Sigmoid colon (tissue), 6 donors: ENCODE measurements at regions not wholly inside any gene's neighbourhood (a gene's known extent, or its start where the extent isn't known, plus 50 kb on each side); places are given as distances from the start of the nearest gene placed in this dataset.

Experiments used
- DNase-seq: peaks from one replicate; pipeline ENCODE4 v3.0.0-alpha.2; 2019
- H3K27ac ChIP-seq, 4 donors: fragments of 200-600 bp; sonication (generic); one replicate each; pipeline ENCODE4 v1.5.1; 2016 to 2019; ENCODE audit warnings: mild to moderate bottlenecking in 1 of 4
- H3K27me3 ChIP-seq, 3 donors: fragments of 200-600 bp; sonication (generic); one replicate each; pipeline ENCODE4 v1.5.1; 2019; ENCODE audit warnings: mild to moderate bottlenecking in 1 of 3
- H3K36me3 ChIP-seq, 4 donors: fragments of 200-600 bp; sonication (generic); one replicate each; pipeline ENCODE4 v1.5.1; 2016 to 2019
- H3K4me1 ChIP-seq, 4 donors: fragments of 200-600 bp; sonication (generic); one replicate each; pipeline ENCODE4 v1.5.1; 2017 to 2019
- H3K4me3 ChIP-seq, 4 donors: fragments of 200-600 bp; sonication (generic); one replicate each; pipeline ENCODE4 v1.5.1; 2017 to 2019; ENCODE audit warnings: mild to moderate bottlenecking in 2 of 4, moderate library complexity in 1 of 4
- H3K9me3 ChIP-seq, 4 donors: fragments of 200-600 bp in 3 of 4; sonication (generic) in 3 of 4; one replicate each; pipeline versions ENCODE4 v1.5.1 to v1.6.1; 2013 to 2019
- CTCF ChIP-seq, 4 experiments: fragments of 450-650 bp in 3 of 4; fragments of 200-600 bp in 1 of 4; IDR thresholded peaks; one replicate each; pipeline ENCODE4 v1.5.1; 2016 to 2019; ENCODE audit warnings: antibody characterized with exemption in 4 of 4, mild to moderate bottlenecking in 3 of 4, moderate library complexity in 2 of 4
- EP300 ChIP-seq, 4 donors: sonication (generic); formaldehyde crosslinking; IDR thresholded peaks; one replicate each; pipeline ENCODE4 v1.6.1; 2017; ENCODE audit warnings: antibody characterized with exemption in 4 of 4
- POLR2A ChIP-seq, 2 donors: fragments of 450-650 bp; IDR thresholded peaks; one replicate each; pipeline ENCODE4 v1.6.1; 2016; ENCODE audit warnings: antibody characterized with exemption in 2 of 2, mild to moderate bottlenecking in 2 of 2, moderate library complexity in 2 of 2
- POLR2AphosphoS5 ChIP-seq, 4 donors: sonication (generic); formaldehyde crosslinking; IDR thresholded peaks; one replicate each; pipeline ENCODE4 v1.6.1; 2017; ENCODE audit warnings: antibody characterized with exemption in 4 of 4
- WGBS, 2 donors: extraction: QIAGEN DNeasy Blood & Tissue Kit; methylation state at CpG; one replicate each; pipeline ENCODE4 v1.1.7; 2013; 5-methylcytosine and 5-hydroxymethylcytosine counted together
- intact Hi-C: fragments of 100-400 bp; cut with DNase I; formaldehyde crosslinking; loops from one replicate; pipeline ENCODE4 v1.15.1; 2023
- donor health status: healthy with polysubstance abuse.
- donor health status: healthy.

DNA sequence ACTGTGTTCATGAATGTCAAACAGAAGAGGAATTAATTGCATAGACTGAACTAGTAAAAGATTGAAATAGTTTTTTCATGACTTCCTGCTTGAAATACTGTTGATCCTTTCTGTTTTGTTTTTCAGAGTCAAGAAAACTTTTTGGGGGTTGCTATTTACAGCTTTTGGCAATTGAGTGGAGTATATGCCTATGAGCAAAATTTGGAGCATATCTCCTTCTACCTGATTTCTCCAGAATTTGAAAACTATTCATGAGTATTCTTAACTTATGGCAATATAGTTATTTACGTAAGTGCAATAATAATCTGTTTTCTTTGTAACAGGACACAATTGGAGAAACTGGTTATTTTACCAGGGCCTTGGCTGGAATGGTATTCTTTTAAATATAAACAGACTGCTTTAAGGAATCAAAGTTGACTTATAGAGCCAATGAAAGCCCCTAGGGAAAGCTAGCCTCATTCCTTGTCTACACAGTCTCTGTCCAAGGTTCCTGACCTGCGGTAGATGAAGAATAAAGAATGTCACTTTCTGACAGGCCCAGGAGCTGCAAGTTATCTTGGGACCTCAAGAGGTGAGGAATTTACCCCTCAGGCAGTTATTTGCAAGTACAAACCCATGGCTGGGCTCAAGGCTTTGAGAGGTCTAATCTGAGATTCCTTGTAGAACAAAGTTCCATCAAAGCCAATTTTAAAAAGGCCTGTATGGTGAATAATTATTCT is 193.5 kb upstream of the NDUFV2 start:
- H3K27ac ChIP-seq: no peak overlapping the region
- H3K4me3 ChIP-seq: no peak overlapping the region
- DNase-seq: no peak
- H3K4me1 ChIP-seq: peaks cover 0 to 9% (median 7%) of the 10 kb centered on the region in 4 donors
- no peaks in the 10 kb centered on the region for H3K36me3 ChIP-seq
- no peak for TF ChIP-seq POLR2A (IDR thresholded peaks at IDR 0.05)
- TF ChIP-seq CTCF (IDR thresholded peaks at IDR 0.05): no peak
- TF ChIP-seq EP300 (IDR thresholded peaks at IDR 0.05): no peak
- no peak for TF ChIP-seq POLR2AphosphoS5 (IDR thresholded peaks at IDR 0.05)
- peaks cover 0 to 2% (median 0%) of the 10 kb centered on the region in 4 donors for H3K9me3 ChIP-seq
- intact Hi-C loops: no loop called here
- H3K27me3 ChIP-seq: no peaks in the 10 kb centered on the region
- WGBS, 2 donors: 93 to 96% methylated on average over 2 of the region's 2 CpGs

- intact Hi-C loops: no loop called here
- no peaks in the 10 kb centered on the region for H3K27me3 ChIP-seq
- TF ChIP-seq POLR2A (IDR thresholded peaks at IDR 0.05) (no peak), POLR2AphosphoS5 (IDR thresholded peaks at IDR 0.05) (no peak), EP300 (IDR thresholded peaks at IDR 0.05) (no peak), CTCF (IDR thresholded peaks at IDR 0.05) (no peak)
- WGBS, 2 donors: 63 to 70% methylated on average over 4 of the region's 4 CpGs
- no peak overlapping the region for H3K4me3 ChIP-seq
- peaks cover 0 to 9% (median 7%) of the 10 kb centered on the region in 4 donors for H3K4me1 ChIP-seq
- H3K9me3 ChIP-seq: peaks cover 0 to 2% (median 0%) of the 10 kb centered on the region in 4 donors
- no peak for DNase-seq
- peak overlapping the region in 2 of 4 donors; percentile 19 to 23 for H3K27ac ChIP-seq
- no peaks in the 10 kb centered on the region for H3K36me3 ChIP-seq
These were observed 192.2 kb upstream of the NDUFV2 start for GRCh38 chr18:8910186-8910822.

GRCh38 chr18:8910843-8911242 is 191.7 kb upstream of the NDUFV2 start:
- Histone ChIP-seq H3K36me3 (no peaks in the 10 kb centered on the region), H3K4me3 (no peak overlapping the region), H3K27ac (peak overlapping the region in 2 of 4 donors; percentile 19 to 23), H3K9me3 (peaks cover 0 to 2% (median 0%) of the 10 kb centered on the region in 4 donors), H3K27me3 (no peaks in the 10 kb centered on the region), H3K4me1 (peaks cover 0 to 9% (median 7%) of the 10 kb centered on the region in 4 donors)
- TF ChIP-seq CTCF (IDR thresholded peaks at IDR 0.05) (no peak), POLR2A (IDR thresholded peaks at IDR 0.05) (no peak), POLR2AphosphoS5 (IDR thresholded peaks at IDR 0.05) (no peak), EP300 (IDR thresholded peaks at IDR 0.05) (no peak)
- WGBS, 2 donors: 85 to 92% methylated on average over 1 of the region's 1 CpG
- intact Hi-C loops: no loop called here
- no peak for DNase-seq

DNA sequence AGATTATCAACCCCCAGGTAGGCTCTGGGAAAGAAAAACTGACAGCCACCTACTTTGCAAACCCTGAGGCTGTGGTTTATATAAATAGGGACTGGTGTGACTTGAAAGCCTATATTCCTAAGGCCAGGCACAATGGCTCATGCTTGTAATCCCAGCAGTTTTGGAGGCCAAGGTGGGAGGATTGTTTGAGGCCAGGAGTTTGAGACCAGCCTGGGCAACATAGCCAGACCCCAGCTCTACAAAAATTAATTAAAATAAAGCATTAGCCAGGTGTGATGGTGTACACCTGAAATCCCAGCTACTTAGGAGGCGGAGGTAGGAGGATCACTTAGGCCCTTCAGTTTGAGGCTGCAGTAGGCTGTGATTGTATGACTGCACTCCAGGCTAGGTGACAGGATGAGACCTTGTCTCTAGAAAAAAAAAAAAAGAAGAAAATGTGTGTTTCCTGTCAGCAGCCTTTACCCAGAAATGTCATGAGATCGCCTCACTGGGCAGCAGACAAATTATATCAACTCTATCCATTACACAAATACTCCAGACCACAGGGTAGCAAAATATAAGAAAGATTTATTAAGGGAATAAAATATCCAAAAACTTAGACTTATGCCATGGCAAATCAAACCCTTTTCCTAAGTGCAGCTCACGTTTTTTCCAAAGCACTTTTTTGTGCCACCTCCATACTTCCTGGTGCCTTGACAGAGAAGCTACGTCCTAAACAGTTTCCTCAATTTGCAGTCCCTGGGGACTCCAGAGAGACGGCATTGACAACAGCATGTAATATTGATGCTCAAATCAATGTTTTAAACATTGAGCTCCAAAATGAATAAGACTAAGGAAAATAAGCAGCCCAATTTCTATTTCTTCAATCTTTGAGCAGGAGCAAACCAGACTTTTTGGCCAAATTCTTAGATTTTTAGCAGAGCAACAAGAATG is 190.8 kb upstream of the NDUFV2 start:
- intact Hi-C loops: no loop called here
- Histone ChIP-seq H3K9me3 (peaks cover 0 to 2% (median 0%) of the 10 kb centered on the region in 4 donors), H3K36me3 (no peaks in the 10 kb centered on the region), H3K27ac (peak overlapping the region in 1 of 4 donors; percentile 7), H3K27me3 (no peaks in the 10 kb centered on the region), H3K4me1 (peaks cover 0 to 9% (median 7%) of the 10 kb centered on the region in 4 donors), H3K4me3 (no peak overlapping the region)
- 74 to 92% methylated on average over 5 of the region's 5 CpGs for WGBS, 2 donors
- no peak for DNase-seq
- TF ChIP-seq EP300 (IDR thresholded peaks at IDR 0.05) (no peak), POLR2AphosphoS5 (IDR thresholded peaks at IDR 0.05) (no peak), POLR2A (IDR thresholded peaks at IDR 0.05) (no peak), CTCF (IDR thresholded peaks at IDR 0.05) (no peak)
